PC-9 (cell line): ENCODE measurements at regions not wholly inside any gene's neighbourhood (a gene's known extent, or its start where the extent isn't known, plus 50 kb on each side); places are given as distances from the start of the nearest gene placed in this dataset.

Experiments used
- BruUV-seq: library from RNA; stranded (reverse); fragments of 400-500 nt; replicated peaks from 2 replicates; lab custom pipeline; 2021; lab: Mats Ljungman, UMichigan
- CTCF ChIA-PET: fragments of 300-600 bp; sonication (Branson Sonifier 250); formaldehyde crosslinking; loops from one replicate; lab custom pipeline; 2022; ENCODE audit warnings: antibody characterized with exemption; lab: Charles Lee
- POLR2A ChIA-PET: fragments of 300-600 bp; sonication (Branson Sonifier 250); formaldehyde crosslinking; loops from one replicate; lab custom pipeline; 2022; ENCODE audit warnings: antibody characterized with exemption; ENCODE audit not compliant: unreplicated experiment; lab: Charles Lee
- DNase-seq, 2 experiments: peaks; one replicate each; pipeline versions ENCODE4 v3.0.0 to v3.0.0-alpha.2; 2015 to 2022; ENCODE audit warnings: mixed read lengths in 1 of 2
- H2AFZ ChIP-seq: fragments of 200-600 bp; sonication (generic); 2 replicates; pipeline ENCODE4 v1.8.1; 2017; ENCODE audit warnings: antibody characterized with exemption
- H3F3A ChIP-seq: fragments of 200-600 bp; sonication (generic); 2 replicates; pipeline ENCODE4 v1.8.1; 2017; ENCODE audit warnings: antibody characterized with exemption, mild to moderate bottlenecking, low read depth; ENCODE audit not compliant: insufficient read depth
- H3K27ac ChIP-seq: fragments of 200-600 bp; sonication (generic); 2 replicates; pipeline ENCODE4 v1.6.1; 2016; ENCODE audit warnings: mixed run types
- H3K27me3 ChIP-seq: fragments of 200-600 bp; sonication (generic); 2 replicates; pipeline ENCODE4 v1.6.1; 2016; ENCODE audit warnings: low read depth, mixed run types; ENCODE audit not compliant: insufficient read depth
- H3K36me3 ChIP-seq: fragments of 200-600 bp; sonication (generic); 2 replicates; pipeline ENCODE4 v1.6.1; 2016; ENCODE audit warnings: low read depth, mixed run types
- H3K4me1 ChIP-seq: fragments of 200-600 bp; sonication (generic); replicated peaks from 2 replicates; pipeline ENCODE4 v1.6.1; 2016; ENCODE audit warnings: mixed run types; ENCODE audit not compliant: insufficient read depth
- H3K4me2 ChIP-seq: fragments of 200-600 bp; sonication (generic); 2 replicates; pipeline ENCODE4 v1.6.1; 2017; ENCODE audit warnings: mixed run types
- H3K4me3 ChIP-seq: fragments of 200-600 bp; sonication (generic); 2 replicates; pipeline ENCODE4 v1.6.1; 2016; ENCODE audit warnings: mixed run types
- H3K79me2 ChIP-seq: fragments of 200-600 bp; sonication (generic); 2 replicates; pipeline ENCODE4 v1.6.1; 2017; ENCODE audit warnings: low read depth, mixed run types
- H3K9me2 ChIP-seq: fragments of 200-600 bp; sonication (generic); 2 replicates; pipeline ENCODE4 v1.8.1; 2017; ENCODE audit warnings: mild to moderate bottlenecking; ENCODE audit not compliant: insufficient read depth
- H3K9me3 ChIP-seq: fragments of 200-600 bp; sonication (generic); 2 replicates; pipeline ENCODE4 v1.8.1; 2016; ENCODE audit warnings: low read depth; ENCODE audit not compliant: insufficient read depth
- H4K20me1 ChIP-seq: fragments of 200-600 bp; sonication (generic); 2 replicates; pipeline ENCODE4 v1.8.1; 2017; ENCODE audit not compliant: insufficient read depth
- EZH2 ChIP-seq: fragments of 200-600 bp; sonication (generic); IDR thresholded peaks from 2 replicates; pipeline ENCODE4 v1.8.0; 2017; ENCODE audit warnings: antibody characterized with exemption, low read depth
- intact Hi-C: fragments of 100-400 bp; cut with micrococcal nuclease; formaldehyde crosslinking; loops from one replicate; pipeline ENCODE4 v1.10.0; 2022; ENCODE audit not compliant: unreplicated experiment
- TF ChIP-seq, protein P1 (sequence below): fragments of 200-600 bp; sonication (generic); conservative IDR thresholded peaks from 2 replicates; pipeline ENCODE4 v1.6.1; 2017; ENCODE audit warnings: mixed run types, antibody characterized with exemption, mild to moderate bottlenecking, moderate library complexity

- no peaks in the 10 kb centered on the region for H3F3A ChIP-seq
- DNase-seq, result peak in 1 of 2 experiments; percentile 65
- no peak for TF ChIP-seq EZH2
- TF ChIP-seq, protein P1, sequence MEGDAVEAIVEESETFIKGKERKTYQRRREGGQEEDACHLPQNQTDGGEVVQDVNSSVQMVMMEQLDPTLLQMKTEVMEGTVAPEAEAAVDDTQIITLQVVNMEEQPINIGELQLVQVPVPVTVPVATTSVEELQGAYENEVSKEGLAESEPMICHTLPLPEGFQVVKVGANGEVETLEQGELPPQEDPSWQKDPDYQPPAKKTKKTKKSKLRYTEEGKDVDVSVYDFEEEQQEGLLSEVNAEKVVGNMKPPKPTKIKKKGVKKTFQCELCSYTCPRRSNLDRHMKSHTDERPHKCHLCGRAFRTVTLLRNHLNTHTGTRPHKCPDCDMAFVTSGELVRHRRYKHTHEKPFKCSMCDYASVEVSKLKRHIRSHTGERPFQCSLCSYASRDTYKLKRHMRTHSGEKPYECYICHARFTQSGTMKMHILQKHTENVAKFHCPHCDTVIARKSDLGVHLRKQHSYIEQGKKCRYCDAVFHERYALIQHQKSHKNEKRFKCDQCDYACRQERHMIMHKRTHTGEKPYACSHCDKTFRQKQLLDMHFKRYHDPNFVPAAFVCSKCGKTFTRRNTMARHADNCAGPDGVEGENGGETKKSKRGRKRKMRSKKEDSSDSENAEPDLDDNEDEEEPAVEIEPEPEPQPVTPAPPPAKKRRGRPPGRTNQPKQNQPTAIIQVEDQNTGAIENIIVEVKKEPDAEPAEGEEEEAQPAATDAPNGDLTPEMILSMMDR, result peak; percentile 85
- no peaks in the 10 kb centered on the region for H3K36me3 ChIP-seq
- no peak overlapping the region for H3K4me2 ChIP-seq
- H3K9me2 ChIP-seq, result no peaks in the 10 kb centered on the region
- ChIA-PET POLR2A (no interaction called here), CTCF (no interaction called here)
- H3K4me3 ChIP-seq, result no peak overlapping the region
- BruUV-seq, result no TSS peak
- H3K9me3 ChIP-seq, result no peaks in the 10 kb centered on the region
- no peaks in the 10 kb centered on the region for H3K27me3 ChIP-seq
- no peaks in the 10 kb centered on the region for H3K4me1 ChIP-seq
- H3K27ac ChIP-seq, result no peak overlapping the region
- no peaks in the 10 kb centered on the region for H4K20me1 ChIP-seq
- intact Hi-C loops, result loop anchor here (5.0 to 10.0 kb wide), 2 partner anchors 242 to 739 kb away; partner anchors contain the start of gene PHIP
- H2AFZ ChIP-seq, result no peak overlapping the region
- H3K79me2 ChIP-seq, result no peaks in the 10 kb centered on the region
Observed at GRCh38 chr6:79813854-79814709, 133.3 kb downstream of the ELOVL4 start.

DNA sequence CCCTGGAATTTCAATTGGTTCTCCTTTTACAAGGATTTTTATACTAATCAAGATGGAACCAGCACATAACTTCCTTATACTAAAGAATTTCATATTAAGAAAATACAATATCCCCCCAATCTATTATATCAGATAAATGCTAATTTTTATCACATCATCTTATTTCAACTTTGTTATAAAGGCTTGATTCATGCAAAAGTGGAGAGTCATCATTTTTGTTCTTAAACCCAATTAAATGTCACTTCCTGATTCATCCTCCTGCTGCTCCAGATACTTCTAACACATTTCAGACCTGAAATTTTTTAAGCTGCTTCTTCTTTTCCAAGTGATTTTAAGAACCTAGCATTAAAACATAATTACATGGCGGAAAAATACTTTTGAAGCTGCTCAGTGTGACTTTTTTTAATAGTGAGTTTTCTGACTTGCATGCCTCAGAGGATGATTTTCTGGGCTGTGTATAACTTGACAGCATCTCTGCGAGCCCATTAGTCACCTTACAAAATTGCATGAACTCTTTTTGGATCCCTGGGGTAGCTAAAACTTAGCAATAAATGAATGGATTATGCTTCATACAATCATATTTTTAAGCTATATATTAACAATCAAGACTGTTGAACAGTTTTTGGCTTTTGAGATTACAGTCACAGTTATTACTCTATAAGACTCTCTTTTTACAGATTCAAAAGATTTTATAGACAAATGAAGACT, 134.1 kb downstream of the ELOVL4 start:
- Histone ChIP-seq H3K79me2 (no peaks in the 10 kb centered on the region), H3K9me2 (no peaks in the 10 kb centered on the region), H4K20me1 (no peaks in the 10 kb centered on the region), H3K27ac (no peak overlapping the region), H3K4me1 (no peaks in the 10 kb centered on the region), H3K9me3 (no peaks in the 10 kb centered on the region), H3K27me3 (no peaks in the 10 kb centered on the region), H3K36me3 (no peaks in the 10 kb centered on the region), H3F3A (no peaks in the 10 kb centered on the region), H2AFZ (no peak overlapping the region), H3K4me3 (no peak overlapping the region), H3K4me2 (no peak overlapping the region)
- CTCF ChIA-PET, result no interaction called here
- intact Hi-C loops, result loop anchor here (5.0 to 10.0 kb wide), 2 partner anchors 241 to 738 kb away; partner anchors contain the start of gene PHIP
- BruUV-seq, result no TSS peak
- no peak for DNase-seq
- POLR2A ChIA-PET, result no interaction called here
- TF ChIP-seq EZH2, result no peak
- TF ChIP-seq, protein P1, result no peak

DNA sequence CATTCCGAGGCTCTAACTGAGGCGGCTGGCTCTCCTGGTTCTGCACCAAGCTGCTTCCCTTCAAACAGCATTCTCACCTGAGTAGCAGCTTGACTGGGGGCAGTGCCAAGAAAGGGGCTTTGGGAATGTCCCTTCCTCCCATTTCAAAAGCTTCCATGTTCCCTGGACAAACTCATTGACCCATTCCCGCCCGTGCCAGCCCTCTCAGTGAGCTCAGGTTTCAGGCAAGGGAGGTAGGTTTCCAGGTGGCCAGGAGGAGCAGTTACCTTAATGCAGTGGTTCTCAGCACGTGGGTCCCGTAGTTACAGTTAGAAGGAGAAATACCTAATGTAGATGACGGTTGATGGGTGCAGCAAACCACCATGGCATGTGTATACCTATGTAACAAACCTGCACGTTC, 135.2 kb downstream of the ELOVL4 start:
- no TSS peak for BruUV-seq
- no peak for TF ChIP-seq EZH2
- TF ChIP-seq, protein P1, result no peak
- no peaks in the 10 kb centered on the region for H4K20me1 ChIP-seq
- no peaks in the 10 kb centered on the region for H3K79me2 ChIP-seq
- H3K27me3 ChIP-seq, result no peaks in the 10 kb centered on the region
- no peaks in the 10 kb centered on the region for H3F3A ChIP-seq
- H3K4me1 ChIP-seq, result no peaks in the 10 kb centered on the region
- H3K9me2 ChIP-seq, result no peaks in the 10 kb centered on the region
- H2AFZ ChIP-seq, result no peak overlapping the region
- ChIA-PET CTCF (no interaction called here), POLR2A (no interaction called here)
- no peaks in the 10 kb centered on the region for H3K9me3 ChIP-seq
- intact Hi-C loops, result loop anchor here (5.0 to 10.0 kb wide), 2 partner anchors 240 to 737 kb away; partner anchors contain the start of gene PHIP
- H3K27ac ChIP-seq, result no peak overlapping the region
- H3K4me2 ChIP-seq, result no peak overlapping the region
- no peak for DNase-seq
- H3K36me3 ChIP-seq, result no peaks in the 10 kb centered on the region
- no peak overlapping the region for H3K4me3 ChIP-seq
